ENCODE measurements at regions not wholly inside any gene's neighbourhood (a gene's known extent, or its start where the extent isn't known, plus 50 kb on each side); places are given as distances from the start of the nearest gene placed in this dataset.
"Not testable (repeated sequence)": the region's sequence is repeated elsewhere in the genome, so short reads cannot be mapped to it uniquely, and the experiment has no call there.

GRCh38 chr12:5166976-5167375 is 123.3 kb downstream of the KCNA5 start:
- no peak for DNase-seq

GRCh38 chr12:5168148-5168547 is 124.5 kb downstream of the KCNA5 start:
- no peak for DNase-seq

DNA sequence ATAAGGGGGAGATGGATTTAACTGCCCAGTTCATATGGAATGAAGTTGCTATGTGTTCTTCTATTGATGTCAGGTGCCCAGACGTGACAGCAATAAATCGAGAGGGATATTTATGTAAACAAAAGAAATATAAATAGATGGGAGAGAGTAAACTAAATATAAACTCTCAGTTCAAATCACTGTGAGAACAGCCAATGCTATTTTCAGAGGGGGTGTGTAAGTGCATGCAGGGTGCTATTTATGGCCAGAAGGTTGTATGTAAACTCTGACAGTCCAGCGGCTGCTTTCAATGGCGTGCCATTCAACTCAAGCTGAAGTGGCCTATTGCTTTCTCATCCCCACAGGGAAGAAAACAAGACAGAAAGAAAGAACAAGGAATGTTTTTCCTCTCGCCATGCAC is 127.2 kb downstream of the KCNA5 start:
- no peak for DNase-seq

DNA sequence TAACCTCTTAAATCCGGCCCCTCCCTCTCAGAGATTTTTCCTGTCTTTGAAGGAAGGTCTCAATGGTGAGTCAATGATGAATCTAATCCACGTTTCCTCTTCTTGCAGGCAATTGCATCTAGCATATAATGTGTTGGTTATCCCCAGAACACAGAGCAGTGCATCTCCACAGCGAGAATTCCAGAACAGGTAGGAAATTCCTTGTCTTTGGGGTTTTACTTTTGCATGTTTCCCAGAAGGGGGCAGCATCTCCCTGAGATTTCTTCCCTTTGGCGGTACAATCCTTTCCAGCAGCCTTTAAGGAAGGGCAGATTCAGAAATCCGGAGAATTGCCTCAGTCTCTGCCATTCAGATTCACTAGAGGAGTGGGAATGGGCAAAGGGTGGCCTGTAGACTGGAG is 128.0 kb downstream of the KCNA5 start:
- no peak for DNase-seq

DNA sequence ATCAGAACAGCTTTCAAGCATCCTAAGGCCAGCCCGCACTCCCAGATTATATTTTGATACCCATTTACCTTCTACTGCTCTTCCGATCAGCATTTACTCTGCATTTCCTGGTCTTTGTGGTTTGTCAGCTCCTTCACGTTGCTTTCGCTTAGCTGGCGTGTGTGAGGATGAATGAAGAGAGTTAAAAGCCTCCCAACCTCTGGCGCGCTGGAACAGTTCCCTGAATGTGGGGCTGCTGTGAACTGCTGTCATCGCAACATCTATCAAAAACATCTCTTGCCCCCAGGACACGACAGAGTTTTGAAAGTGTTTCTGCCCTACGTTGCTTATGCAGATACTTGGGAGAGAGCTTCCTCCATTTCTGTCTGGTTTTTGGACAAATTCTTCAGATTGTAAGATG is 129.2 kb downstream of the KCNA5 start:
- no peak for DNase-seq

DNA sequence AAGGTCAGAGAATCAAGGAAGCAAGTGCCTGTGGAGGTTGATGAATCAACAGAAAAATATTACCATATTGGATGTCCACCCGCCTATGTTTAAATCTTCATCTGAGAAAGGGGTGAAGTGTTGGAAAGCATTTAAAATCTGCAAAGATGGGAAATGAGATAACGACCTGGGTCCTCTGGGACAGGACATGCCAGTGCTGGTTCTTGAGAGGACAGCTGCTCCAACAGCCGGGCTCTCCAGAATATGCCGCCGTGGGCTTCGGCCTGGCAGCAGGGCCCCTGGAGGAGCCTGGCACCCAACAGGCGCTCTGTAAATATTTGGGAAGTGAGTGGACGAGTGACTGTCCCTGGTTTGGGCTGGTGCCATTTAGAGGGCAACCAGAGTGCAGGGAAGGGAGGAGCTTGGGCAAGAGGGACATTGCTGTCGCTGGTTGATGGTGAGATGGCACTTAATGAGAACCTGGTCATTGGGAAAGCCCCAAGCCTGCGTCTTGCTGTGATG is 129.9 kb downstream of the KCNA5 start:
- no peak for DNase-seq

- DNase-seq: not testable (repeated sequence)
These were observed 131.7 kb downstream of the KCNA5 start for GRCh38 chr12:5175415-5175814.

DNA sequence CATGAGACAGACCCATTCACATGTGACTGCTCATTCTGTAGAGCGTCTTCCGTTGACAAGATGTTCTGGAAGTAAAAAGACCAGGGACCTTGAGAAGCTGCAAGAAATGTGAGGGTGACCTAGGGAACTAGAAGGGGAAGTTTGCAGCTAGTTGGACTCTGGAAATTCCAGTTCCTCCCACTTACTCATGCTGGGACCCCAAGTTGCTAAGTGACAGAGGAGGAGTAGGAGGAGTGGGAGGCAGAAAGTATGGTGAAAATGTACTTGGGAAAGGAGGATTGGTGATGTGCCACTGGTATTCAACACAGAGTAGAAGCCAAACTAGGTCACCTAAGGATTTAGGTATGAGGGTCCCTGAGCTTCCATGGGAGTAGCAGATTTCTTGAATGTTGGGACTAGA is 132.4 kb downstream of the KCNA5 start:
- DNase-seq: no peak

- DNase-seq: no peak
These were observed 133.4 kb downstream of the KCNA5 start for GRCh38 chr12:5177096-5177495.

GRCh38 chr12:5177731-5178130 is 134.1 kb downstream of the KCNA5 start:
- DNase-seq: no peak

- DNase-seq: no peak
These were observed 134.9 kb downstream of the KCNA5 start for GRCh38 chr12:5178571-5178970.

- DNase-seq: no peak
These were observed 136.8 kb downstream of the KCNA5 start for GRCh38 chr12:5180496-5180895.

DNA sequence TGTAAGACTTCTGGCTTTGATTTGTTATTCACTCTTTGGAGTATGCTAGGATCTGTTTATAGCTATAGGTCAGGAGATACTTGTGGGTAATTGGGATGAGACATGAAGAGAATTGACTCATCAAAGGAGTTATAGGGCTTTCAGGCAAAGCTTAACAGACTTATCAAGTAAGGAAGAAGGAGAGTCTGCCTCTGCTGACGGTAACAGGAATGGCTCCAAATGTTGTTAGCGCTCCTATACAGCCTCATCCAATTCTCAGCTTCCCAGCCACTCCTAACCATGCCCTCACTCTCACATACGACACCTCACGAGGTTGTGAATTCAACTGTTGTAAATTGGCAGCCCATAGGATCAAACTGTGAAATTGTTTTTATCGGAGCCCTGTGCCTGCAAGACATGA is 140.5 kb downstream of the KCNA5 start:
- DNase-seq: no peak

- DNase-seq: no peak
These were observed 141.9 kb downstream of the KCNA5 start for GRCh38 chr12:5185435-5186069.

DNA sequence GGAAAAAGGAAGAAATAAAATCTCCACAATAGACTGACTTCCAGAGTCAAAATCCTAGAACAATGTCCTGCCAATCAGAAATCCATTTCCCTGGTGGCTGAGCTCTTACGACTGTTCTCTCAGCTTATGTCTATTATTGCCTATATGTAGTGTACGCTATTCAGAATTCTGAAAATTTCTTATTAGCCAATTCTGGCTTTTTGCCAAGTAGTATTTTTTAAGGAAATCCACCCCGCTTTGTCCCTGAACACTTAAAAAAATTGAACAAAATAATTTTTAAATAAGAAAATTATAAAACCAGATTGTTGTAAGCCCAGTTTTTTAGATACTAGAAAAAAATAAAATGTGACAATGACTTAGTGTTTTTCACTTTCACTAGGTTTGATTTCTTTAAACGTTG is 143.0 kb downstream of the KCNA5 start:
- no peak for DNase-seq

GRCh38 chr12:5187136-5187535 is 143.5 kb downstream of the KCNA5 start:
- no peak for DNase-seq

GRCh38 chr12:5188472-5188871 is 144.8 kb downstream of the KCNA5 start:
- DNase-seq: no peak

DNA sequence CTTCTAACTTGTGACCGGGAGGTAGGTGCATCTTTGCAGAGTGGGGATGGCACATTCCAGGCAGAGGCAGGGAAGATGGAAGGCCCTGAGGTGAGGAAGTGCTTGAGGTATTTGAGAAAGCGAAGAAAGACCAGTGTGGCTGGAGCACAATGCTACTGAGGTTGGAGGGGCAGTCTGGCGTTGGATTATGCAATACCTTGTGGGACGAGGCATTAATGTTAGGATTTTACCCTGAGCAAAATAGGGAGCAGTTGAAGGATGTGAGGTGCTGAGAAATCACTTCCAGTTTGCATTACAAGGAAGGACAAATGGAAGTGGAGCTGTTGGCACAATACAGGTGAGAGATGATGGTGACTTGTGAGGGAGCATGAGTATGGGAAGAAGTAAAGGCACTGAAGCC is 145.5 kb downstream of the KCNA5 start:
- DNase-seq: no peak

DNA sequence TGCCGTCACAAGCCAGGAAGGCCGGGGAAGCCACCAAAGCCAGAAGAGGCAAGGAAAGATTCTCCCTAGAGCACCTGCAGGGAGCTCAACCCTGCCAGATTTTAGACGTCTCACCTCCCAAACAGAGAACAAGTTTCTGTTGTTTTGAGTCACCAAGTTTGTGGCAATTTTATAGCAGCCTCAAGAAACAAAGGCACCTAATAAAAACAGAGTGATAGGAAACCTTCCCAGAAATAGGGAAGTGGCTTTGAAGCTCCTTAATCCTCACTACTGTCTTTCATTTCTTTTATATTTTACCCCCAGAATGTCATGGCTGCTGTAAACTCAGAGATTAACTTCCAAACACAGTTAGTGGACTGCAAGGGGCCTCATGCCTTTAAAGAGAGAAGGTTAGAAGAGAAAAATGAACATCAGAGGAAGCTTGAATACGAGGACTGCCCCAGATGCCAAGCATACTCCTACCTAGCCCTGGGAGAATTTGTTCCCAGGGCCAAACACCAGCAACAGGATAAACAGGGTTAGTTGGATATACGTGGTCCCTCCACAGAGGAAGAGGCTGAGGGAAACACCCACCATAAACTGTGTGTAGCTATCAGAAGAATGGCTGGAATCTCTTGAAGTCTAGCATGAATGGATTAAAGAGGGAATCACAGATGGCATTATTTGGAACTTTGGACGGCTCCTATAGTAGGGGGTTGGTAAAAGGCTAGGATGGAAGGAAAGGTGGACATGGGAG is 148.3 kb downstream of the KCNA5 start:
- no peak for DNase-seq

GRCh38 chr12:5192726-5193125 is 149.0 kb downstream of the KCNA5 start:
- no peak for DNase-seq

DNA sequence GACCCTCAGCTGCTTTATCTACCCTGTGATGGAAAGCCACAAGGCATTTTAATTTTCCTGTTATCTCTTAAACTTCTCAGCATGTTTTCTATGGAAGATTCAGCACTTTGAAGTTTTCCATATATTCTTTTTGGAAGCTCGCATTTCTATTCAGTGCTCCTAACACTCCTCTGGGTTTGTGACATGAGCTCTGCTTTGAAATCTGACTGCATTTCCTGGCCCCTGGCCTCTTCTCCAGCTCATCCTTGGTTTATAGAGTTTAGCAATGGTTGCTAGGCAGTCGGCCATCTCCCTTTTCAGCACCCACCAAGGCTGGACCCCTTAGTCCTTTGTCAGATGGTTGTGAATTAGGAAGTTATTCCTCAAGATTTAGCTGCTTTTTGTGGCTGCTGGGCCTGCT is 150.6 kb downstream of the KCNA5 start:
- no peak for DNase-seq

- no peak for DNase-seq
These were observed 151.6 kb downstream of the KCNA5 start for GRCh38 chr12:5195244-5195643.

GRCh38 chr12:5195691-5196090 is 152.0 kb downstream of the KCNA5 start:
- DNase-seq: no peak

DNA sequence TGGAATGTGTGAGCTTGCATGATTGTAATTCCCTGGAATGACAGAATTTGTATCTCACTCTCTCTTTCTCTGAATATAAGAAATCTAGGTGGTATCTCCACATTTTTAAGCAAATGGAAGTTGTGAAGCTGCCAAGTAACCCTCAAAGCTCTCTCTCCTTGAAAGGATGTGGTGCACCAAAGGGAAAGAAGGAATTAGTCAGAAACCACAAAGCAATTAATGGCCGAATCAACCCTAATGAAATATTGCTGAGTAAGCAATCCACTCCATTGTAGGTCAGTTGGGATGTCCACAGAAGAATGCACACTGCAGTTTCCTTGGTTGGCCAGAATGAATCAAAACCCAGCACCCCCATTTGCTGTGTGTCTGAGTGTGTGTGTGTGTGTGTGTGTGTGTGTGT is 153.5 kb downstream of the KCNA5 start:
- DNase-seq: no peak

- no peak for DNase-seq
These were observed 154.0 kb downstream of the KCNA5 start for GRCh38 chr12:5197656-5198055.

Data from CD4-positive, alpha-beta T cell treated with Interleukin-17A for 1 hour (primary cell).